ENCODE measurements at regions not wholly inside any gene's neighbourhood (a gene's known extent, or its start where the extent isn't known, plus 50 kb on each side); places are given as distances from the start of the nearest gene placed in this dataset.

- no peak for TF ChIP-seq ZFX (IDR thresholded peaks at IDR 0.05)
- TF ChIP-seq, protein P1, sequence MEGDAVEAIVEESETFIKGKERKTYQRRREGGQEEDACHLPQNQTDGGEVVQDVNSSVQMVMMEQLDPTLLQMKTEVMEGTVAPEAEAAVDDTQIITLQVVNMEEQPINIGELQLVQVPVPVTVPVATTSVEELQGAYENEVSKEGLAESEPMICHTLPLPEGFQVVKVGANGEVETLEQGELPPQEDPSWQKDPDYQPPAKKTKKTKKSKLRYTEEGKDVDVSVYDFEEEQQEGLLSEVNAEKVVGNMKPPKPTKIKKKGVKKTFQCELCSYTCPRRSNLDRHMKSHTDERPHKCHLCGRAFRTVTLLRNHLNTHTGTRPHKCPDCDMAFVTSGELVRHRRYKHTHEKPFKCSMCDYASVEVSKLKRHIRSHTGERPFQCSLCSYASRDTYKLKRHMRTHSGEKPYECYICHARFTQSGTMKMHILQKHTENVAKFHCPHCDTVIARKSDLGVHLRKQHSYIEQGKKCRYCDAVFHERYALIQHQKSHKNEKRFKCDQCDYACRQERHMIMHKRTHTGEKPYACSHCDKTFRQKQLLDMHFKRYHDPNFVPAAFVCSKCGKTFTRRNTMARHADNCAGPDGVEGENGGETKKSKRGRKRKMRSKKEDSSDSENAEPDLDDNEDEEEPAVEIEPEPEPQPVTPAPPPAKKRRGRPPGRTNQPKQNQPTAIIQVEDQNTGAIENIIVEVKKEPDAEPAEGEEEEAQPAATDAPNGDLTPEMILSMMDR (conservative IDR thresholded peaks at IDR 0.05), result no peak
- H3K27ac ChIP-seq, result no peak overlapping the region
Observed at GRCh38 chr2:140178234-140178633, 1398.0 kb upstream of the NXPH2 start.

DNA sequence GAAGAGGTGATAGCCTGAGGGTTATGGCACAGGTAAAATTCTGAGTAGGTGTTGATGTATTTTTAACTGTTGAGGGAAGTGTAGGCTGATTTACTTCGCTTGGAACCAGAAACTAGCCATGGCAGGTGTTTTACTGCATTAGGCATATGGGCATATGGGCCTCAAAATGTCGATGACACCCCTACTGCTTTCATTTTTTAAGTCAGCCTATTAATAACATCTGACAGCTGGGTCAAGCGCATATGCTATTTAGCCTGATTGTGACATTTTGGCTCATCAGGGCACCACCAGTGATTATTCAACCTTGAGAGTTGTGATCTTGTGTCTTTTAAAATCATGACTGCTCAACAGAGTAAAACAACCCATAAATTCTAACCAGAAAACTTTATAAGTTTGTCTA, 1396.9 kb upstream of the NXPH2 start:
- no peak overlapping the region for H3K27ac ChIP-seq
- TF ChIP-seq ZFX (IDR thresholded peaks at IDR 0.05), result no peak
- TF ChIP-seq, protein P1 (conservative IDR thresholded peaks at IDR 0.05), result no peak

DNA sequence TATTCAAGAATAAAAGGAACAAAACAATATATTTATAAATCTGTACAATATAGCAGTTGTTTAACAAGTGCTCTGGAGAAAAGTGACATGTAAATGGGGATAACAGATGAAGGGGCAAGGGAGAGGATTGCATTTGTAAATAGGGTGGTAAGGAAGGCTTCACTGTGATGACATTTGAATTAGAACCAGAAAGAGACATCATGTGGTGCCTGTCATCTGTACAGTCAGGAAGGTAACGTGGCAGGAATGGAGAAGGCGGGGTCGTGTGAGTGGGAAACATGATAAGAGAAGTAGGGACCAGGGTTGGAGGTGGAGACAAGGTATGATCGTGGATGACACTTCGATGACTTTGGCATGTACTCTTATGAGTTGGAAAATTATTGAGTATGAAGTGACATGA, 1393.6 kb upstream of the NXPH2 start:
- no peak for TF ChIP-seq ZFX (IDR thresholded peaks at IDR 0.05)
- TF ChIP-seq, protein P1 (conservative IDR thresholded peaks at IDR 0.05), result no peak
- no peak overlapping the region for H3K27ac ChIP-seq

- no peak overlapping the region for H3K27ac ChIP-seq
- TF ChIP-seq, protein P1 (conservative IDR thresholded peaks at IDR 0.05), result peak; percentile 7; the same call in 1 of the 2 replicates
- no peak for TF ChIP-seq ZFX (IDR thresholded peaks at IDR 0.05)
Observed at GRCh38 chr2:140164449-140164848, 1384.3 kb upstream of the NXPH2 start.

GRCh38 chr2:140158259-140158658, 1378.1 kb upstream of the NXPH2 start:
- H3K27ac ChIP-seq, result no peak overlapping the region
- TF ChIP-seq, protein P1 (conservative IDR thresholded peaks at IDR 0.05), result no peak
- no peak for TF ChIP-seq ZFX (IDR thresholded peaks at IDR 0.05)

- TF ChIP-seq, protein P1 (conservative IDR thresholded peaks at IDR 0.05), result no peak
- TF ChIP-seq ZFX (IDR thresholded peaks at IDR 0.05), result no peak
Observed at GRCh38 chr2:140157816-140158215, 1377.6 kb upstream of the NXPH2 start.

DNA sequence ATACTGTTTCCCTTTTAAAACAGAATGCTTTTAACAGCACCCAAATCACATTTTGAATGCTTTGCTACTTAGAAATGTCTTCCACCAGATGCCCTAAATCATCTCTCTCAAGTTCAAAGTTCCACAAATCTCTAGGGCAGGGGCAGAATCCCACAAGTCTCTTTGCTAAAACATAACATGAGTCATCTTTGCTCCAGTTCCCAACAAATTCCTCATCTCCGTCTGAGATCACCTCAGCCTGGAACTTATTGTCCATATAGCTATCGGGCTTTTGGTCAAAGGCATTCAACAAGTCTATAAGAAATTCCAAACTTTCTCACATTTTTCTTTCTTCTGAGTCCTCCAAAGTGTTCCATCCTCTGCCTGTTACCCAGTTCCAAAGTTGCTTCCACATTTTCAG, 1374.5 kb upstream of the NXPH2 start:
- TF ChIP-seq, protein P1 (conservative IDR thresholded peaks at IDR 0.05), result no peak
- TF ChIP-seq ZFX (IDR thresholded peaks at IDR 0.05), result no peak
- no peak overlapping the region for H3K27ac ChIP-seq

More at GRCh38 chr2:140157816-140158215, 1377.6 kb upstream of the NXPH2 start:
- no peak overlapping the region for H3K27ac ChIP-seq
